COLO829 (cell line): ENCODE measurements at regions not wholly inside any gene's neighbourhood (a gene's known extent, or its start where the extent isn't known, plus 50 kb on each side); places are given as distances from the start of the nearest gene placed in this dataset.
"Not testable (repeated sequence)": the region's sequence is repeated elsewhere in the genome, so short reads cannot be mapped to it uniquely, and the experiment has no call there.

Source experiments
- DNase-seq: peaks from one replicate; pipeline ENCODE4 v3.0.0; 2012; ENCODE audit warnings: low spot score

- DNase-seq: no peak
Observed at GRCh38 chr2:113337809-113338208, 59.1 kb upstream of the PAX8 start.

GRCh38 chr2:113336040-113336439 is 57.3 kb upstream of the PAX8 start:
- not testable (repeated sequence) for DNase-seq

- no peak for DNase-seq
Observed at GRCh38 chr2:113334147-113334546, 55.4 kb upstream of the PAX8 start.

- not testable (repeated sequence) for DNase-seq
Observed at GRCh38 chr2:113333735-113334134, 55.0 kb upstream of the PAX8 start.

GRCh38 chr2:113330060-113330767 is 51.5 kb upstream of the PAX8 start:
- DNase-seq: not testable (repeated sequence)

- not testable (repeated sequence) for DNase-seq
Observed at GRCh38 chr2:113328973-113329372, 50.3 kb upstream of the PAX8 start.

GRCh38 chr2:113328572-113328971 is 49.9 kb upstream of the PAX8 start:
- not testable (repeated sequence) for DNase-seq
